RWPE2 (cell line): ENCODE measurements at regions not wholly inside any gene's neighbourhood (a gene's known extent, or its start where the extent isn't known, plus 50 kb on each side); places are given as distances from the start of the nearest gene placed in this dataset.

Experiments
- ATAC-seq: fragments of 200-7000 bp; cut with Tn5 transposase; 3 replicates; pipeline ENCODE4 v1.9.1; 2021; ENCODE audit warnings: low read depth
- DNase-seq: peaks from one replicate; pipeline ENCODE4 v3.0.0-alpha.2; 2020; ENCODE audit warnings: low spot score
- H3K27ac ChIP-seq: fragments of 450-650 bp; 2 replicates; pipeline ENCODE4 v1.5.1; 2017; ENCODE audit warnings: mild to moderate bottlenecking; ENCODE audit not compliant: poor library complexity, severe bottlenecking
- H3K27me3 ChIP-seq: fragments of 250-450 bp; sonication (Bioruptor Pico); 2 replicates; pipeline ENCODE4 v1.5.1; 2021; ENCODE audit warnings: mild to moderate bottlenecking, moderate library complexity; ENCODE audit not compliant: insufficient read depth, poor library complexity, severe bottlenecking
- H3K36me3 ChIP-seq: fragments of 250-450 bp; sonication (Bioruptor Pico); 2 replicates; pipeline ENCODE4 v1.5.1; 2020; ENCODE audit warnings: low read depth, mild to moderate bottlenecking, moderate library complexity
- H3K4me1 ChIP-seq: fragments of 250-450 bp; sonication (Bioruptor Pico); 2 replicates; pipeline ENCODE4 v1.5.1; 2021; ENCODE audit warnings: mild to moderate bottlenecking, moderate library complexity; ENCODE audit not compliant: insufficient read depth, poor library complexity, severe bottlenecking
- H3K4me3 ChIP-seq: fragments of 250-450 bp; sonication (Bioruptor Pico); 2 replicates; pipeline ENCODE4 v1.5.1; 2021; ENCODE audit warnings: mild to moderate bottlenecking, moderate library complexity; ENCODE audit not compliant: severe bottlenecking
- H3K9me3 ChIP-seq: fragments of 250-450 bp; sonication (Bioruptor Pico); 2 replicates; pipeline ENCODE4 v1.5.1; 2021; ENCODE audit warnings: mild to moderate bottlenecking, moderate library complexity; ENCODE audit not compliant: severe bottlenecking
- CTCF ChIP-seq: fragments of 450-650 bp; IDR thresholded peaks from one replicate; pipeline ENCODE4 v1.5.1; 2017; ENCODE audit warnings: mild to moderate bottlenecking, moderate library complexity; ENCODE audit not compliant: poor library complexity, severe bottlenecking

GRCh38 chr13:90576067-90576466 lies 771.4 kb upstream of the MIR17HG start:
- ATAC-seq = no peak
- no peak overlapping the region for H3K27ac ChIP-seq
- no peak overlapping the region for H3K4me3 ChIP-seq
- H3K4me1 ChIP-seq = no peaks in the 10 kb centered on the region
- DNase-seq = no peak
- no peaks in the 10 kb centered on the region for H3K36me3 ChIP-seq
- H3K27me3 ChIP-seq = no peaks in the 10 kb centered on the region
- TF ChIP-seq CTCF = no peak
- H3K9me3 ChIP-seq = peaks cover 9% of the 10 kb centered on the region

- Histone ChIP-seq H3K36me3 (no peaks in the 10 kb centered on the region), H3K4me3 (no peak overlapping the region), H3K9me3 (peaks cover 9% of the 10 kb centered on the region), H3K27me3 (no peaks in the 10 kb centered on the region), H3K4me1 (no peaks in the 10 kb centered on the region), H3K27ac (no peak overlapping the region)
- DNase-seq = no peak
- ATAC-seq = no peak
- TF ChIP-seq CTCF = no peak
Observed at GRCh38 chr13:90577726-90578125, 769.8 kb upstream of the MIR17HG start.

- Histone ChIP-seq H3K36me3 (no peaks in the 10 kb centered on the region), H3K4me1 (peaks cover 8% of the 10 kb centered on the region), H3K27me3 (no peaks in the 10 kb centered on the region), H3K27ac (no peak overlapping the region), H3K9me3 (no peaks in the 10 kb centered on the region), H3K4me3 (no peak overlapping the region)
- TF ChIP-seq CTCF = no peak
- no peak for ATAC-seq
- DNase-seq = no peak
Observed at GRCh38 chr13:90585392-90585791, 762.1 kb upstream of the MIR17HG start.

GRCh38 chr13:90591260-90591926 lies 756.1 kb upstream of the MIR17HG start:
- H3K36me3 ChIP-seq = no peaks in the 10 kb centered on the region
- no peaks in the 10 kb centered on the region for H3K9me3 ChIP-seq
- no peak overlapping the region for H3K4me3 ChIP-seq
- ATAC-seq (no peak), DNase-seq (no peak)
- TF ChIP-seq CTCF = no peak
- H3K4me1 ChIP-seq = peaks cover 12% of the 10 kb centered on the region
- H3K27ac ChIP-seq = no peak overlapping the region
- no peaks in the 10 kb centered on the region for H3K27me3 ChIP-seq

GRCh38 chr13:90591927-90592268 lies 755.6 kb upstream of the MIR17HG start:
- Histone ChIP-seq H3K27ac (no peak overlapping the region), H3K27me3 (no peaks in the 10 kb centered on the region), H3K4me3 (no peak overlapping the region), H3K36me3 (no peaks in the 10 kb centered on the region), H3K4me1 (peaks cover 12% of the 10 kb centered on the region), H3K9me3 (no peaks in the 10 kb centered on the region)
- no peak for DNase-seq
- ATAC-seq = no peak
- no peak for TF ChIP-seq CTCF
